Breast epithelium (tissue), 4 donors: ENCODE measurements at regions not wholly inside any gene's neighbourhood (a gene's known extent, or its start where the extent isn't known, plus 50 kb on each side); places are given as distances from the start of the nearest gene placed in this dataset.

Source experiments
- DNase-seq, 2 donors: peaks; one replicate each; pipeline ENCODE4 v3.0.0-alpha.2; 2019; ENCODE audit warnings: low spot score in 2 of 2
- H3K27ac ChIP-seq, 2 donors: fragments of 200-600 bp; sonication (generic) in 1 of 2; one replicate each; pipeline ENCODE4 v1.5.1; 2016 to 2019; ENCODE audit warnings: mild to moderate bottlenecking in 1 of 2
- H3K27me3 ChIP-seq, 2 donors: fragments of 200-600 bp; sonication (generic) in 1 of 2; one replicate each; pipeline versions ENCODE4 v1.5.1 to v1.6.0; 2017 to 2019; ENCODE audit warnings: control low read depth in 1 of 2, mild to moderate bottlenecking in 1 of 2
- H3K36me3 ChIP-seq: fragments of 200-600 bp; one replicate; pipeline ENCODE4 v1.5.1; 2019
- H3K4me1 ChIP-seq, 2 donors: fragments of 200-600 bp; sonication (generic); one replicate each; pipeline ENCODE4 v1.5.1; 2016 to 2019; ENCODE audit warnings: control low read depth in 1 of 2
- H3K4me3 ChIP-seq, 3 donors: fragments of 200-600 bp; sonication (generic); 1 replicate in 2 of 3; 2 replicates in 1 of 3; pipeline ENCODE4 v1.5.1; 2016 to 2019; ENCODE audit warnings: mild to moderate bottlenecking in 3 of 3, moderate library complexity in 2 of 3
- H3K9me3 ChIP-seq, 2 donors: fragments of 200-600 bp; sonication (generic) in 1 of 2; one replicate each; pipeline ENCODE4 v1.5.1; 2016 to 2019; ENCODE audit warnings: control low read depth in 1 of 2
- CTCF ChIP-seq, 3 donors: fragments of 450-650 bp; IDR thresholded peaks; one replicate each; pipeline ENCODE4 v1.5.1; 2016 to 2017; ENCODE audit warnings: antibody characterized with exemption in 3 of 3, mild to moderate bottlenecking in 3 of 3, moderate library complexity in 3 of 3
- POLR2A ChIP-seq: fragments of 450-650 bp; IDR thresholded peaks from one replicate; pipeline ENCODE4 v1.6.1; 2016; ENCODE audit warnings: antibody characterized with exemption, mild to moderate bottlenecking, moderate library complexity
- POLR2AphosphoS5 ChIP-seq, 3 donors: sonication (generic); formaldehyde crosslinking; IDR thresholded peaks; one replicate each; pipeline ENCODE4 v1.6.1; 2017; ENCODE audit warnings: antibody characterized with exemption in 3 of 3
- intact Hi-C: fragments of 100-400 bp; cut with DNase I; formaldehyde crosslinking; loops from one replicate; pipeline ENCODE4 v1.15.1; 2023; ENCODE audit warnings: low total_unique reads

- Histone ChIP-seq H3K4me3 (no peak overlapping the region), H3K27ac (no peak overlapping the region), H3K27me3 (no peaks in the 10 kb centered on the region), H3K9me3 (peaks cover 0 to 4% of the 10 kb centered on the region in 2 donors), H3K36me3 (no peaks in the 10 kb centered on the region), H3K4me1 (no peaks in the 10 kb centered on the region)
- intact Hi-C loops: no loop called here
- no peak for DNase-seq
- no peak for TF ChIP-seq POLR2AphosphoS5 (IDR thresholded peaks at IDR 0.05)
- TF ChIP-seq CTCF (IDR thresholded peaks at IDR 0.05): no peak
- no peak for TF ChIP-seq POLR2A
These were observed 324.3 kb upstream of the NDST4 start for GRCh38 chr4:115437739-115438138.

- Histone ChIP-seq H3K27ac (no peak overlapping the region), H3K27me3 (no peaks in the 10 kb centered on the region), H3K4me1 (no peaks in the 10 kb centered on the region), H3K4me3 (no peak overlapping the region), H3K9me3 (no peaks in the 10 kb centered on the region), H3K36me3 (no peaks in the 10 kb centered on the region)
- TF ChIP-seq POLR2A: no peak
- TF ChIP-seq POLR2AphosphoS5 (IDR thresholded peaks at IDR 0.05): no peak
- no peak for TF ChIP-seq CTCF (IDR thresholded peaks at IDR 0.05)
- no peak for DNase-seq
- intact Hi-C loops: no loop called here
These were observed 320.1 kb upstream of the NDST4 start for GRCh38 chr4:115433491-115433890.

- no peak for TF ChIP-seq POLR2AphosphoS5 (IDR thresholded peaks at IDR 0.05)
- TF ChIP-seq POLR2A: no peak
- TF ChIP-seq CTCF (IDR thresholded peaks at IDR 0.05): no peak
- intact Hi-C loops: no loop called here
These were observed 316.6 kb upstream of the NDST4 start for GRCh38 chr4:115430024-115430423.

GRCh38 chr4:115428455-115428854, 315.0 kb upstream of the NDST4 start:
- Histone ChIP-seq H3K9me3 (no peaks in the 10 kb centered on the region), H3K4me3 (no peak overlapping the region), H3K4me1 (no peaks in the 10 kb centered on the region), H3K27ac (no peak overlapping the region), H3K27me3 (no peaks in the 10 kb centered on the region), H3K36me3 (no peaks in the 10 kb centered on the region)
- no peak for TF ChIP-seq POLR2AphosphoS5 (IDR thresholded peaks at IDR 0.05)
- no peak for TF ChIP-seq POLR2A
- no peak for TF ChIP-seq CTCF (IDR thresholded peaks at IDR 0.05)
- DNase-seq: no peak
- intact Hi-C loops: no loop called here

More at GRCh38 chr4:115430024-115430423, 316.6 kb upstream of the NDST4 start:
- Histone ChIP-seq H3K4me3 (no peak overlapping the region), H3K4me1 (no peaks in the 10 kb centered on the region), H3K9me3 (no peaks in the 10 kb centered on the region), H3K27me3 (no peaks in the 10 kb centered on the region), H3K27ac (no peak overlapping the region), H3K36me3 (no peaks in the 10 kb centered on the region)
- no peak for DNase-seq

GRCh38 chr4:115424852-115425251, 311.4 kb upstream of the NDST4 start:
- no peak for TF ChIP-seq CTCF (IDR thresholded peaks at IDR 0.05)
- TF ChIP-seq POLR2AphosphoS5 (IDR thresholded peaks at IDR 0.05): no peak
- TF ChIP-seq POLR2A: no peak
- peaks cover 0 to 4% of the 10 kb centered on the region in 2 donors for H3K9me3 ChIP-seq
- intact Hi-C loops: no loop called here
- H3K27ac ChIP-seq: no peak overlapping the region
- no peak for DNase-seq
- H3K27me3 ChIP-seq: no peaks in the 10 kb centered on the region
- H3K36me3 ChIP-seq: no peaks in the 10 kb centered on the region
- no peaks in the 10 kb centered on the region for H3K4me1 ChIP-seq
- no peak overlapping the region for H3K4me3 ChIP-seq
